ENCODE measurements at regions not wholly inside any gene's neighbourhood (a gene's known extent, or its start where the extent isn't known, plus 50 kb on each side); places are given as distances from the start of the nearest gene placed in this dataset.

GRCh38 chr16:54210452-54211125, 76.0 kb downstream of the IRX3 start:
- TF ChIP-seq CTCF (IDR thresholded peaks at IDR 0.05) (no peak), POLR2AphosphoS5 (IDR thresholded peaks at IDR 0.05) (no peak), POLR2A (IDR thresholded peaks at IDR 0.05) (no peak)

Measured in gastroesophageal sphincter (tissue), 3 donors.